Suppressor macrophage treated with lipopolysaccharide for 4 hours (primary cell): ENCODE measurements at regions not wholly inside any gene's neighbourhood (a gene's known extent, or its start where the extent isn't known, plus 50 kb on each side); places are given as distances from the start of the nearest gene placed in this dataset.
"Not testable (repeated sequence)": the region's sequence is repeated elsewhere in the genome, so short reads cannot be mapped to it uniquely, and the experiment has no call there.

Source experiments
- DNase-seq: peaks from one replicate; pipeline ENCODE4 v3.0.0-alpha.2; 2020

DNA sequence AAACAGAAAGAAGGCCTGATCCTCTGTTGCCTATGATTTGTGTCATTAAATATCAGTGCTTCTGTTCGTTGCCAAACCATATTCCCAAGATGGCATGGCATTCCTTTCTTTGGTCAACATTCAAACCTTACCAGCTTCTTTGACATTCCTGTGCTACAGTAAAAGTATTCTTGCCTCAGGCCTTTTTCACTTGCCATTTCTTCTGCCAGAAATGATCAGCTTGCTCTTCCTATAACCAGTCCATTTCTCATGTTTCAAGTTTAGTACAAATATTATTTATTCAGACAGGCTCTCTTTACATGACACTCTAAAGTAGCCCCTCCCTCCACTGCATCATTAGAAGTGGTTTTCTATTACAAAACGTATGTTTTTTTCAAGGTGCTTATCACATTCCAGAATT, 278.3 kb downstream of the KCNJ2 start:
- no peak for DNase-seq

GRCh38 chr17:70453075-70453474, 283.7 kb downstream of the KCNJ2 start:
- DNase-seq = not testable (repeated sequence)

DNA sequence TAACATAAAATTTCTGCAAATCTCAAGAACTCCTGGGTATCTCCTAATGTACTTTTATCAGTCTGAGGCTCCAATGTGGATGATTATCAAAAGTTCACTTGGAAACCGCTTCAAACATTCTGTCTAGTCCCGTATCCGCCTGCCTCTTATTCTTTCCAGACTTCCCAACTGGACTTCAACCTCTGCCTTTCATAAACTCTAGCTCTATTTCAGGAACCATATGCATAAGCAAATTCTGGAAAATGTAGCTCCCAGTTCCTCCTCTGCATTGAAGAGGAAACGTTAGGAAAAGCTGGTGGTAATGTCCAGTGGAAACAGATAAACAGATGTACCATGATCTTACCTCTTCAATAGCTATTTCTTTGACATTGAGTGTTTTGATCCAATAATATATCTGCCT, 285.0 kb downstream of the KCNJ2 start:
- no peak for DNase-seq

GRCh38 chr17:70454908-70455307, 285.6 kb downstream of the KCNJ2 start:
- DNase-seq = no peak

DNA sequence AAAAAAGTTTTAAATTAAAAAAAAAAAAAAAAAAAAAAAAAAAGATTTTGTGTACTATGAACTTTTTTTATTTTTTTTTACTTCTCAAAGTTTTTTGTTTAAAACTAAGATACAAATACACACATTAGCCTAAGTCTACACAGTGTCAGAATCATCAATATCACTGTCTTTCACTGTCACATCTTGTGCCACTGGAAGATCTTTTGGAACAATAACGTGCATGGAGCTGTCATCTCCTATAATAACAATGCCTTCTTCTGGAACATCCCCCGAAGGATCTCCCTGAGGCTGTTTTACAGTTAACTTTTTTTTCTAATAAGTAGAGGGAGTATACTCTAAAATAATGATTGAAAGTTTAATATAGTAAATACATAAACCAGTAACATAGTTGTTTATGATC, 295.7 kb downstream of the KCNJ2 start:
- no peak for DNase-seq

- DNase-seq = no peak
Measured at GRCh38 chr17:70468661-70469060, 299.3 kb downstream of the KCNJ2 start.

DNA sequence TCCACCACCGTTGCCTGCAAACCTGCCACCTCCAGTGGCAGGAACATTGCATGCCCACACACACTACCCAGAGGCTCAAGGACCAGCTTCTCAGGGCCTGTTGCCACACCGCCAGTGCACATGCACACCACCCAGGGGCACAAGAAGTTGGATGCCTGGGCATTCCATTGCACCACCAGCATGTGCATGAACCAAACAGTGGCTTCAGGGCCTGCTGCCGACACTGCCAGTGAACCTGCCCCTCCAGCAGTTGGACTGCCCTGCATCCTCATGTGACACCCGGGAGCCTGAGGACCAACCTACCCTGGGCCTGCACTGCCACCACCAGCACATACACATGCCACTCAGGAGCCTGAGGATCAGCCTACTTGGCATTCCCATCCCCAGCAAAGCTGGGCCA, 303.7 kb downstream of the KCNJ2 start:
- no peak for DNase-seq

- no peak for DNase-seq
Measured at GRCh38 chr17:70476368-70476767, 307.0 kb downstream of the KCNJ2 start.

GRCh38 chr17:70478902-70479301, 309.6 kb downstream of the KCNJ2 start:
- no peak for DNase-seq

DNA sequence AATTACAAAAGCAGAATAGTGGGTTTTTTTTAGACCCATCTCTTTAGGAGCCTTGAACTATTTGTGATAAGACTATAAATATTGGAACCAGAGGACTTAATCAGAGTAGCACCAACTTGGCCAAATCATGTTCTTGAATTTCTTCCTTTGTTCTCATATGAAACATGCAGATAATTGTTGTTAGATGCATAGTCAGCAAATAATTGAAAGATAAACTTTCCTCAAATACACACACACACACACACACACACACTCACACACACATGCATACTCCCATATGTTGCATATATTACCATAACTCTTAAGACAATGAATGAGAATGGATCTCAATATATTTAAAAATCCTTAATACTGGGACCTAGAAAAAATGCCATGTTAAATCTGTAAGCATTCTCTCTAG, 310.4 kb downstream of the KCNJ2 start:
- DNase-seq = no peak

DNA sequence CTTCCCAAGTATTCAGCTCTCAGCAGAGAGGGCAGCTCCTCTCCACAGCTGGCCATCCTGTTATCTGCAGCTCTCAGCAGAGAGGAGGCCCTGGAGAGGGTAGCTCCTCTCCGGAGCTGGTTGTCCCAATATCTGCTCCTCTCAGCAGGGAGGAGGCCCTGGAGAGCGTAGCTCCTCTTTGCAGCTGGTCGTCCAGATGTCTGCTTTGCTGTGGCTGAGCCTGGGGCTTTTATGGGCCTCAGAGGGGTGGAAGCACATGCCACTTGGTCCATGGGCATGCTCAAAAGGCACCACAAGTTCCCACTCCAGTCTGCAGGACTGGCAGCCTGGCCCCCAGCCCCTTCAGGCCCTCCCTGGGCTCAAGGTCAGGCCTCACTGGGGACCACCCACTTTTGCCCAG, 314.3 kb downstream of the KCNJ2 start:
- no peak for DNase-seq

DNA sequence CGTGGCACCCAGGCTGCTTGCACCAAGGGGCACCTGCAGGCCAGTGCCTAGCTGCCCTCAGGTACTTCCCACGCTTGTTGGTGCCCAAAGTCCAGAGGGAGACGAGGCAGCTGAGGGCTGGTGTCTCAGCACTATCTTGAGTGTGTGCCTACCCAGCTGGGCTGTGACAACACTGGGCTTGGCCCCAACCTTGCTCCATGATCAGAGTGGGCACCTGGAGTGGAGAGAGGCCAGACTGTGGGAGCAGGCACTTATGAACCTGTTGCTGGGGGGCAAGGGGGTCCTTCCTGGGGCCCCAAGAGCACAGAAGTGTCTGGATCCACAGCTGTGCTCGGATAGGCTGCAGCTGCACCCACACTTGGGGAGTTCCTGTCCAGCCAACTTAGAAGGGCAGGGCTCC, 314.7 kb downstream of the KCNJ2 start:
- no peak for DNase-seq

- no peak for DNase-seq
Measured at GRCh38 chr17:70484496-70484895, 315.2 kb downstream of the KCNJ2 start.

DNA sequence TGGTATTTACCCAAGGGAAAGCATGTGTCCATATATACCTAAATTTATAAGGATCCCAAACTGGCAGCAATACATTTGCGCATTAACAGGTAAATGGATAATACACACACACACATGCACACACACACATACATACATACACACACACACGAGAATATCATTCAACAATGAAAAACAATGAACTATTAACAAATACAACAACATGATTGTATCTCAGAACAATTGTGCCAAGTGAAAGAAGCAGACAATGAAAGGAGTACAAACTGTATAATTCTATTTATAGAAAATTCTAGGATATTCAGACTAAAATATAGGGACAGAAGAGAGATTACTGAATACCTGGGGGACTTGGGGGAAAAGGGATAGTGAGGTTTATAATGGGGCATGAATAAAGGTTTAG, 323.0 kb downstream of the KCNJ2 start:
- DNase-seq = no peak

DNA sequence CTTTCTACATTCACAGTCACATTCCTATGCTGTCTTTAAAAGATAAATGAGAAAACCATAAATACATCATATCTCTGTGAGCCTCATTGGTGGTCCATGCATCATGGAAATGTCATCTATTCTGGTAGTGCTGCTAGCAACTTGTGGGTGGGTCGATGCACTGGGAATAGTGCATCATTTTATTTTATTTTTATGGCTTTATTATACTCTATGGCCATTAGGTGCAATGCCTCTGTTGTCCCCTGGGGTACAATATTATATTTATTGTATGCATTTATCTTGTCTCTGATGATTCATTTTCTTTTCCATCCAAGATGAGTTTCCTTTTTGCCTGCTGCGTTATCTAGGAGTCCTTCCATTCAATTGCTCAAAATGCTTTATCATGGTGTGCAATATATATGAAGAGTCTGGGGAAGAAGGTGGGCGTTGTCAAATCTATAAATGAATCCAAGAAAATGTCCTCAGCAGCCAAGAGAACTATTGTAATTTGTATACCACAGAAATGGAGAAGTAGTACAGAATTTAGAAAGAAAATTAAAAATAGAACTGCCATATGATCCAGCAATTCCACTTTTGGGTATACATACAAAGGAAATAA, 324.0 kb downstream of the KCNJ2 start:
- DNase-seq = peak; percentile 61

GRCh38 chr17:70498631-70499030, 329.3 kb downstream of the KCNJ2 start:
- no peak for DNase-seq

DNA sequence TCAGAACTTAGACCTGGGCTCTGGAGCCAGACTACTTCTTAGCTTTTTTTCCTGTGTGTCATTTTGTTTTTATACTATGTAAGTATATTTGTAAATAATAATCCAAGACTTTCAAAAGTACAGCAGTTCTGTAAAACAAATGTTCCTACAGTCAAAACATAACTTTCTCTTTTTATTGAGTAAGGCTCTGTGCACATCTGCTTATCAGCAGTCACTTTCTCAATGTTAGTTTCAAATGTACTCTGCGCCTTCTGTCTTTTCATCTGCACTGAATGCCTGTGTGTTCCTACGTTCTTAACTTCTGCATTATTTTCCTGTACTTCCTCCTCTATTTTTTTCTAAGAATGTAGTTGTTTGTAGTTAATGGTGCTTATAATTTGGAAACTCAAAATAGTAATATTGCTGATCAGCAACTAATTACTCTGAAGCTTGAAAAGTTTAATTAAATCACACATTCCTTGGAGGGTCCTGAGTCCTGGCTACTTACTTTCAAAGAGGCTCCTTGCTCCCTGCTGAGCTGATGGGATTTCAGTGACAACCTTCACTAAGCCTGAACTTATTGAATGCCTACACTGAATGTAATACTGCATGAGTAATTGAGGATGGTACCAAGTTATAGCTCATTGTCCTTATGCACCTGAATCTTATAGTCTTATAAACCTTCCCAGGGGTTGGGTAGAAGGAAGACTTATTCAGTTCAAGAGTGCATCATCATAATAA, 329.9 kb downstream of the KCNJ2 start:
- peak; percentile 73 for DNase-seq

DNA sequence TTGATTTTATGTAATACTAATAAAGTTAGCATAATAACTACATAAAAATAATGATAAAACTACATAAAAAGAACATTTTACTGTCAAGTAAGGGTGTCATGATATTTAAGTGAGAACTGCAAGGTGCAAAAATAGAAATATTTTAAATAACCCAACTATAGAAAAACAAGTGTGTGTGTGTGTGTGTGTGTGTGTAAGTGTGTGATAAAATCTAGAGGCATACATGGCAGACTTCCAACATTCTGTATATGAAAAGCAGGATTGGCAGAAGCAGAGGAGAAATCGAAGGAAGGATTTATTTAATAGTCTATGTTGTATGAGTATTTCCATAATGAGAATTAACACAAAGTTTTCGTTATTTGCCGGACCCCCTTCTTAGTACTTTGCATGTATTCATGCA, 334.1 kb downstream of the KCNJ2 start:
- no peak for DNase-seq

DNA sequence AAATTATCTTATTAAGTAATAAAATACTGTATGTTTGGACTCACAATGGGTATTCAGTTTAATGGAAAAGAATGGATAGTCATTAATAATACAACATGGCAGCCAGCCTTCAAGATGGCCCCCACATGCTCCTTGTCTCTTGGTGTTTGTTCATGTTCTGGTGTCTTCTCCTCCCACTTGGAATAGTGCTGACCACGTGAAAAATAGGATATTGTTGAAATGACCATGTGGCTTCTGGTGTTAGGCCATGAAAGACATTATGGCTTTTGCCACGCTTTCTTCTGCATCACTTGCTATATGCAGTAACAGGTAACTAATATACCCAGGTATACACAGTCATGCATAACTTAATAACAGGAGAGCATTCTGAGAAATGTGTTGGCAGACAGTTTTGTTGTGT, 341.0 kb downstream of the KCNJ2 start:
- no peak for DNase-seq

GRCh38 chr17:70517816-70518215, 348.5 kb downstream of the KCNJ2 start:
- DNase-seq = peak; percentile 36

- no peak for DNase-seq
Measured at GRCh38 chr17:70519300-70519699, 350.0 kb downstream of the KCNJ2 start.

- no peak for DNase-seq
Measured at GRCh38 chr17:70520447-70520846, 351.1 kb downstream of the KCNJ2 start.

- no peak for DNase-seq
Measured at GRCh38 chr17:70520956-70521355, 351.6 kb downstream of the KCNJ2 start.

DNA sequence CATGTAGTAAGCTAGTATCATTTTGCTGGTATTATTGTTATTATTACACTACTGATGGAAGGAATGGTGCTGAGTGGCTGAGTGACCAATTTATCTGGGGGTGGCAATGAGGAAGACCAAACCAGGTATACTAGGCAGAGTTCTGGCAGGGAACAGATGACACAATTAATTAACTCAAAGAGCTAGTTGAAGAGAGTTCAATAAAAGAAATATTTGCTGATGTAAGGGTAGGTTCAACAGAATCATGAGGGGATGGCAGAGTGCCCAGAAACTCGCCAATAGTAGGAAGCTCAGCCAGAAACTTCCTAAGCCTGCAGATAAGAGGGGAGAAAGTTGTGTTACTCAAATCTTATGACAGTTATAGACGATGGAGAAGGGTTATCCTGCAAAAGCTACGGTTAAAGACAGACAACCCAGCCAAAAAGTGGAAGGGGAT, 352.5 kb downstream of the KCNJ2 start:
- DNase-seq = no peak

DNA sequence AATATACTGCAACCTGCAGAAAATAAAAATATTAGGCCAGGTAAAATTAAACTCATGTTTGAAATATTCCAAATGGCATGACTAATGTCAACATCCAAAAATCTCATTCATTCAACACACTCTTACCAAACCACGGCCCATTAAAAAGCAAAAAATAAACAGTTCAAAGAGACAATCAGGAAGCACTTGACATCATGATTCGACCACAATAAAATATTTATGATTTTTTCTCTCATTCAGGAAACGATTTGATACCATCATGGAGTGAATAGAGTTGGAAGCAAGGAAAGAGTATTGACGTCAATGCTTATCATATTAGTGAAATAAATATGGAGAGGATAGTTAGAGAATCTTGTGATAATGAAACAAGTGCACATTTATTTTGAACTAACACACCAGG, 354.1 kb downstream of the KCNJ2 start:
- DNase-seq = no peak
